ENCODE measurements at regions not wholly inside any gene's neighbourhood (a gene's known extent, or its start where the extent isn't known, plus 50 kb on each side); places are given as distances from the start of the nearest gene placed in this dataset.

DNA sequence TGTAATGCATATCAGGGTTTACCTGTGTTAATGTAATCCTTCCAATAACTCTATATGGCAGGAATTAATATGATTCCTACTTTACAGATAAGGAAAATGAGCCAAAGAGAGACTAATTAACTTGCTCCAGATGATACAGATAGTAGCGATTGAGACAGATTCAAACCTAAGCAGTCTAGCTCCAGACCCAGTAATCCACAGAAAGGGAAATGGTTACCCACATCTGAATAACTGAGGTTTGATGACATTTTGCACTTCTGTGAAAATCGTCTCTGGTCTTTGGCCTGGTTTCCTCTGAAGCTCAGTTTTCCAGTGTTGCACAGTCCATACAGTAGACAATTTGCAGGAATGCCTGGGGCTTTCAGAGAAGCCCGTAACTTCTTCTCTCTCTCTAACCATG, 177.1 kb upstream of the UMPS start:
- TF ChIP-seq CTCF (IDR thresholded peaks at IDR 0.05) = no peak
- no peak overlapping the region for H3K9ac ChIP-seq (ENCODE audit: insufficient read depth, low read length, poor library complexity, severe bottlenecking)
- no peaks in the 10 kb centered on the region for H3K4me1 Mint-ChIP-seq
- no peak overlapping the region for H3K4me2 ChIP-seq (replicated peaks; ENCODE audit: extremely low read depth, low read length, poor library complexity, severe bottlenecking)
- H3K4me1 ChIP-seq (ENCODE audit: control insufficient read depth in 1 of 2, insufficient read depth in 2 of 2, low read length in 2 of 2) = no peaks in the 10 kb centered on the region
- peaks cover 14 to 16% (median 14%) of the 10 kb centered on the region in 3 donors for H3K27me3 Mint-ChIP-seq (ENCODE audit: low read depth in 3 of 3)
- intact Hi-C loops (cut with micrococcal nuclease) = no loop called here
- H3K27ac Mint-ChIP-seq = no peak overlapping the region
- no peaks in the 10 kb centered on the region for H3K79me2 ChIP-seq (ENCODE audit: insufficient read depth, low read length)
- H3K4me3 Mint-ChIP-seq = no peak overlapping the region
- WGBS (ENCODE audit: insufficient coverage) = 10% methylated on average over 1 of the region's 3 CpGs
- H3K27me3 ChIP-seq (ENCODE audit: control insufficient read depth in 2 of 2, insufficient read depth in 2 of 2, low read length in 2 of 2) = peaks cover 2 to 4% of the 10 kb centered on the region in 2 donors
- no peak for DNase-seq
- no peak overlapping the region for H2AFZ ChIP-seq (ENCODE audit: insufficient read depth, low read depth, low read length, poor library complexity, severe bottlenecking)
- no peaks in the 10 kb centered on the region for H3K9me3 ChIP-seq (replicated peaks in 1 of 2; ENCODE audit: control insufficient read depth in 1 of 2, insufficient read depth in 1 of 2, low read length in 2 of 2)
- H3K36me3 ChIP-seq (replicated peaks in 1 of 2; ENCODE audit: control insufficient read depth in 1 of 2, insufficient read depth in 2 of 2, low read length in 2 of 2) = no peaks in the 10 kb centered on the region
- H3K9me3 Mint-ChIP-seq = no peaks in the 10 kb centered on the region
- no peak overlapping the region for H3K27ac ChIP-seq (ENCODE audit: low read depth in 1 of 2, low read length in 2 of 2)
- no peaks in the 10 kb centered on the region for H3K36me3 Mint-ChIP-seq
- no peaks in the 10 kb centered on the region for H4K20me1 ChIP-seq (ENCODE audit: insufficient read depth, low read length)
- H3K4me3 ChIP-seq (replicated peaks in 1 of 3; ENCODE audit: low read depth in 2 of 3, low read length in 3 of 3) = no peak overlapping the region

DNA sequence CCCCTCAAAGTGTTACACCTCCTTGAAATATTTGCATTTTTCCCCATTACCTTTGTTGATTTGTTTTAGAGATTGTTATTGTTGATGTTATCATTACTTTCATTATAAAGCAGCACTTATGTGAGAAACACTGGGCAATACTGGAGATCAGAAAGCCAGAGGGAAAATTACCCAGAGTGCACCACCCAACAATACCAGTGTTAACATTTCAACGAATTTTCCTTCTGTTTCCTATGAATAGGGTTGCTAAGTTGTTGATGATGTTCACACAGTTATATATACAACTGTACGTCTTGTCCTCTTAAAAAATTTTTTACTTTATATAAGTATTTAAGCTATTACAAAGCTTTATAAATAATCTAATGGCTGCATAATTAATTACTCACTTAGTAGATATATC, 173.6 kb upstream of the UMPS start:
- TF ChIP-seq CTCF (IDR thresholded peaks at IDR 0.05) = no peak
- no peak for DNase-seq
- no peak overlapping the region for H3K4me3 ChIP-seq (replicated peaks in 1 of 3; ENCODE audit: low read depth in 2 of 3, low read length in 3 of 3)
- no peak overlapping the region for H3K27ac Mint-ChIP-seq
- H3K9me3 Mint-ChIP-seq = no peaks in the 10 kb centered on the region
- peaks cover 3 to 4% of the 10 kb centered on the region in 2 donors for H3K27me3 ChIP-seq (ENCODE audit: control insufficient read depth in 2 of 2, insufficient read depth in 2 of 2, low read length in 2 of 2)
- no peaks in the 10 kb centered on the region for H3K9me3 ChIP-seq (replicated peaks in 1 of 2; ENCODE audit: control insufficient read depth in 1 of 2, insufficient read depth in 1 of 2, low read length in 2 of 2)
- no peak overlapping the region for H3K4me2 ChIP-seq (replicated peaks; ENCODE audit: extremely low read depth, low read length, poor library complexity, severe bottlenecking)
- peaks cover 2% of the 10 kb centered on the region for H3K4me1 Mint-ChIP-seq
- H3K36me3 ChIP-seq (replicated peaks in 1 of 2; ENCODE audit: control insufficient read depth in 1 of 2, insufficient read depth in 2 of 2, low read length in 2 of 2) = no peaks in the 10 kb centered on the region
- H4K20me1 ChIP-seq (ENCODE audit: insufficient read depth, low read length) = no peaks in the 10 kb centered on the region
- intact Hi-C loops (cut with micrococcal nuclease) = no loop called here
- no peaks in the 10 kb centered on the region for H3K4me1 ChIP-seq (ENCODE audit: control insufficient read depth in 1 of 2, insufficient read depth in 2 of 2, low read length in 2 of 2)
- H3K36me3 Mint-ChIP-seq = no peaks in the 10 kb centered on the region
- WGBS (ENCODE audit: insufficient coverage) = no CpG with 5 or more reads among the region's 2 CpGs
- H3K27me3 Mint-ChIP-seq (ENCODE audit: low read depth in 3 of 3) = peaks cover 15 to 18% (median 17%) of the 10 kb centered on the region in 3 donors
- no peak overlapping the region for H3K4me3 Mint-ChIP-seq
- H3K79me2 ChIP-seq (ENCODE audit: insufficient read depth, low read length) = no peaks in the 10 kb centered on the region
- H2AFZ ChIP-seq (ENCODE audit: insufficient read depth, low read depth, low read length, poor library complexity, severe bottlenecking) = no peak overlapping the region
- H3K27ac ChIP-seq (ENCODE audit: low read depth in 1 of 2, low read length in 2 of 2) = no peak overlapping the region
- H3K9ac ChIP-seq (ENCODE audit: insufficient read depth, low read length, poor library complexity, severe bottlenecking) = no peak overlapping the region

Measured in CD14-positive monocyte (primary cell).